ENCODE measurements at regions not wholly inside any gene's neighbourhood (a gene's known extent, or its start where the extent isn't known, plus 50 kb on each side); places are given as distances from the start of the nearest gene placed in this dataset.

DNA sequence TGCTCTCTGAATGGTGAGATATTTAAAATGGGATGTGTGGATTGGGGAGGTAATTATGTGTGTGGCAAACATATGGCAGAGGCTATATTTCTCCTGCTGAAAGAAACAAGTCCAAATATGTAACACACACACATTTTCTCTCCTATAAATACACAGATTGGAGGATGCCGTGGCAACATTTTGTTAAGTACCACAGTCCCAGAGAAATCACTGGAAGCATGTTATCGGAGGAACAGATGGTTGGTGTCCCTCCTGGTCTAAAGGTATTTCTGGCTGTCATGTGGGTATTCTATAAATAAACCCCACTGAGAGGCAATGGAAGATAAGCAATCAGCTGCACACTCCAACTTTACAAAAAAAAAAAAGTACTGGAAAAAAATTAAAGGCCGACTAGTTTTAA, 528.3 kb upstream of the BOD1L1 start:
- intact Hi-C loops (cut with DNase I), result no loop called here
- 60 to 90% (median 74%) methylated on average over 3 of the region's 3 CpGs for WGBS, 3 donors

DNA sequence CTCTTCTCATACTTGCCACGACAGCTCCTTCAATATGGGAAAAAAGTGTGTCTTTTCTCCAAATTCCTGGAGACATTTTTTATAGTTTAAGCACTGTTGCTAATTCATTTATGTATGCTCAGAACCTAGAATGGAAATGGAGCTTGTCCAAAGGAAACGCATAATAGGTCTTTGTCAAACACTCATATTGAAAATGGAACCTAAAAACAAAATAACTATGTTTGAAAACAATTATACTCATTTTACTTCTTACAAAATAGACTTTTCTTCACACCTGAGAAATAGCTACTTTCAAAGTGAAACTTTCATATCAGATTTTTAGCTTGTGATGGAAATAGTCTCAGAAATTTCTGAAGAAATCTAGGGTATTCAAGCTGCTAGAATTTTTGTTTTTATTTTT, 529.7 kb upstream of the BOD1L1 start:
- TF ChIP-seq, protein P1, sequence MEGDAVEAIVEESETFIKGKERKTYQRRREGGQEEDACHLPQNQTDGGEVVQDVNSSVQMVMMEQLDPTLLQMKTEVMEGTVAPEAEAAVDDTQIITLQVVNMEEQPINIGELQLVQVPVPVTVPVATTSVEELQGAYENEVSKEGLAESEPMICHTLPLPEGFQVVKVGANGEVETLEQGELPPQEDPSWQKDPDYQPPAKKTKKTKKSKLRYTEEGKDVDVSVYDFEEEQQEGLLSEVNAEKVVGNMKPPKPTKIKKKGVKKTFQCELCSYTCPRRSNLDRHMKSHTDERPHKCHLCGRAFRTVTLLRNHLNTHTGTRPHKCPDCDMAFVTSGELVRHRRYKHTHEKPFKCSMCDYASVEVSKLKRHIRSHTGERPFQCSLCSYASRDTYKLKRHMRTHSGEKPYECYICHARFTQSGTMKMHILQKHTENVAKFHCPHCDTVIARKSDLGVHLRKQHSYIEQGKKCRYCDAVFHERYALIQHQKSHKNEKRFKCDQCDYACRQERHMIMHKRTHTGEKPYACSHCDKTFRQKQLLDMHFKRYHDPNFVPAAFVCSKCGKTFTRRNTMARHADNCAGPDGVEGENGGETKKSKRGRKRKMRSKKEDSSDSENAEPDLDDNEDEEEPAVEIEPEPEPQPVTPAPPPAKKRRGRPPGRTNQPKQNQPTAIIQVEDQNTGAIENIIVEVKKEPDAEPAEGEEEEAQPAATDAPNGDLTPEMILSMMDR (IDR thresholded peaks at IDR 0.05), result no peak
- Histone ChIP-seq H3K4me3 (no peak overlapping the region), H3K4me1 (no peaks in the 10 kb centered on the region), H3K36me3 (ENCODE audit: insufficient read depth in 1 of 2, low read depth in 1 of 2) (no peaks in the 10 kb centered on the region), H3K9me3 (no peaks in the 10 kb centered on the region), H3K27ac (no peak overlapping the region), H3K27me3 (ENCODE audit: insufficient read depth in 3 of 3, low read length in 2 of 3) (no peaks in the 10 kb centered on the region)
- no peak for ATAC-seq
- intact Hi-C loops (cut with DNase I), result no loop called here
- WGBS, 3 donors, result 33 to 63% (median 38%) methylated on average over 2 of the region's 2 CpGs
- no peak for DNase-seq

More for the DNA sequence above, 528.3 kb upstream of the BOD1L1 start:
- no peak overlapping the region for H3K27ac ChIP-seq
- no peak for ATAC-seq
- H3K36me3 ChIP-seq (ENCODE audit: insufficient read depth in 1 of 2, low read depth in 1 of 2), result no peaks in the 10 kb centered on the region
- H3K4me3 ChIP-seq, result no peak overlapping the region
- DNase-seq, result no peak
- no peaks in the 10 kb centered on the region for H3K27me3 ChIP-seq (ENCODE audit: insufficient read depth in 3 of 3, low read length in 2 of 3)
- no peaks in the 10 kb centered on the region for H3K9me3 ChIP-seq
- TF ChIP-seq, protein P1 (IDR thresholded peaks at IDR 0.05), result no peak
- H3K4me1 ChIP-seq, result no peaks in the 10 kb centered on the region

DNA sequence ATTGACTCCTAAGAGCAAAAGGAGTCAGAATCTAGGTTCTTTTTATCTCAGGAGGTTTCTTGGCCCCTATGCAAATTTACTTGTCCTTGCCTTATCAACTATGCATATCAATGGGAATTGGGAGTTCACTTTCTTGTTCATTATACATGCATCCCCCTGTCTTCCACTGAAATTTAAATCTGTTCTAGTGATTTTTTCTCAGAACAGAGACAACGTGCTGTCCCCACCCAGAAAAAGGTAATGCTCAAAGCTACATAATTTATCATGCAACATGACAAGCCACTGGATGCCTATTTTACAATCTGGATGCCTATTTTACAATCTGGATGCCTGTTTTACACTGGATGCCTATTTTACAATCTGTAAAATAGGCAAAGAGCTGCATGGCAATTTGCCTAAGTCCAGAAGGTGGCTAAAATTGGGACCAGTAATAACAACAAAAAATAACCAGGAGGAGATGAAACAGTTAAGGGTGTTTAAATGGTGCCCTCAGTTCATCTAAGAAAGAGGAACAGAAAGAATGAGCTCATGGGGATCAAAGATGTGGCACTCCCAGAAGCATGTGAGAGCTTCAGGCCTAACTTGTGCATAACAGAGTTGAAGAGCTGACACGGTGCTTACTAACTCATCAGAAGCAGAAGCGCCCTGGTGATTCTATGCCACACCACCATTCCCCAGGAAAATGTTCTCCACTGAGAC, 537.8 kb upstream of the BOD1L1 start:
- no peaks in the 10 kb centered on the region for H3K4me1 ChIP-seq
- no peak overlapping the region for H3K4me3 ChIP-seq
- H3K27ac ChIP-seq, result no peak overlapping the region
- TF ChIP-seq, protein P1 (IDR thresholded peaks at IDR 0.05), result no peak
- no peaks in the 10 kb centered on the region for H3K36me3 ChIP-seq (ENCODE audit: insufficient read depth in 1 of 2, low read depth in 1 of 2)
- intact Hi-C loops (cut with DNase I), result no loop called here
- DNase-seq (no peak), ATAC-seq (no peak)
- no peaks in the 10 kb centered on the region for H3K27me3 ChIP-seq (ENCODE audit: insufficient read depth in 3 of 3, low read length in 2 of 3)
- H3K9me3 ChIP-seq, result no peaks in the 10 kb centered on the region
- 50 to 64% (median 57%) methylated on average over 3 of the region's 3 CpGs for WGBS, 3 donors

DNA sequence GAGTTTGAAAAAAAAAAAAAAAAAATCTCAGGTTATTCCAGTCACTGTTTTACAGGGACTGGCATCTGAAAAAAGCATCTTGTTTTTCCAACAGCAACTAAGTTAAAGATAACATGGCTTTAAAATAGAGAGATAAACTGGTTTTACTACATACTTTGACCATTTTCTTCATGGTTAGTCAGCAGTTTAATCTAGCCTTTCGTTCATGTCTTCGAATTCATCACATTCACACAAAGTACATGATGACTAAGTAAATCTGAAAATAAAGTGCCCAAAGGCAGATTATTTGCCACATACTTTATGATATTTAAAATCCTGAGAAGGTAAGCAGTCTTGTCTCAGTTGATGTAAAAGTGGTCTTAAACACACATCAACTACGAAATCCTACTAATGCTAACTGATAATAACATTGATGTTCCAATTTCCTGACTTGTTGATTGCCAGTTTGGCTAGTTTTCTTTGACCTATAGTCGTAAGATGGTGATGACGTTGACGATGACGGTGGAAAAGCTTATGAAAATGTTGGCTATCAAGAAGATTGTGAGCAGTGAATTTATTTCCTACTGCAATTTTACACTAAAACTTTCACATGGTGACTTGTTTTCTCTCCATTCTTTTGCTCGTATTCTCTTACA, 540.5 kb upstream of the BOD1L1 start:
- Histone ChIP-seq H3K9me3 (no peaks in the 10 kb centered on the region), H3K4me3 (no peak overlapping the region), H3K27me3 (ENCODE audit: insufficient read depth in 3 of 3, low read length in 2 of 3) (no peaks in the 10 kb centered on the region), H3K36me3 (ENCODE audit: insufficient read depth in 1 of 2, low read depth in 1 of 2) (no peaks in the 10 kb centered on the region), H3K27ac (no peak overlapping the region), H3K4me1 (no peaks in the 10 kb centered on the region)
- DNase-seq, result no peak
- intact Hi-C loops (cut with DNase I), result no loop called here
- ATAC-seq, result no peak
- 84 to 87% (median 85%) methylated on average over 8 of the region's 8 CpGs for WGBS, 3 donors
- TF ChIP-seq, protein P1 (IDR thresholded peaks at IDR 0.05), result no peak
